ENCODE measurements at regions not wholly inside any gene's neighbourhood (a gene's known extent, or its start where the extent isn't known, plus 50 kb on each side); places are given as distances from the start of the nearest gene placed in this dataset.
"Not testable (repeated sequence)": the region's sequence is repeated elsewhere in the genome, so short reads cannot be mapped to it uniquely, and the experiment has no call there.

DNA sequence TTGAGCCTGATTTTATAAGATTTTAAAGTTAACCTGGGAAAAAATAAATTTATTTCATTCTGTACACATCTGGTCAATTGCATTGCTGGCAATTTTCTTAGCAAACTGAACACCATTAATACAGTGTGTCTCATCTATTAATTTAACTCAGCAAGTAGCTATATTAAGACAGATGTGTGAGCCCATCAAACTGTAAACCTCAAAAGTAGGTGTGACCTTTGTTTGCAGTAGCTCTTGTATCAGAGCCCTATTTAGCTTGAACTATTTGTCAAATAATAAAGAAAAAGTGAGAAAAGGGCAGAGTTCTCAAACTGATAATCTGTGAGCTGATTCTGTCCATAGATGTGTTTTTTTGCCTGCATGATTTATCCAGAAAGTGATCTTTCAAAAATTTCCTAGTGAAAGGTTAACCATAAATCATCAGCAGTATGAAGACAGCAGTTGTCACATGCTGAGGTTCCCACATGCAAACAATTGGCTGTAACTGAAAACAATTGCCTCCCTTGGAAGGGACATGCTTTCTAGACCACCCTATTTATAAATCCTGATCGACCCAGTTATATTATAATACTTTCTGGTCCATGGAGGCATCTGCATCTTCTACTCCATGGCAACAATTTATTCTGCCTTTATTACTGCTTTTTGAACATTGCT lies 646.5 kb downstream of the NSUN3 start:
- no peak for DNase-seq (ENCODE audit: low spot score)

DNA sequence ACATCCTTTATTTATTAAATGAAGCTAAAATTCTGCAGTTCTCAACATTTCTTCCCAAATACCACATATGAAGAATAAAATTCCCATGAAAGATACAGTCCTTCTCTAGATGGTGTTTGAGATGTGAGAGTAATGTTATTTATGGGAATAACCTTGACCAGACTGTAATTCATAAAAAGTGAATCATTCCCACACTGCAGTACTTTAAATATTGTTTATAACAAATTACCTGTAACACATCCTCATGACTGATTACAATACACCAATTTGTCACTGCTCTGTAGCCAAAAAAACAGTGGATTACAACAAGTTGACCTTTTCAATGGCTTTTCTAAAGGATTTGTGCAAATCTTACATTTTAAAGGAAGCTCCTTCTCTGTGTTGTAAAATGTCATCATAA lies 651.3 kb downstream of the NSUN3 start:
- DNase-seq (ENCODE audit: low spot score): no peak

DNA sequence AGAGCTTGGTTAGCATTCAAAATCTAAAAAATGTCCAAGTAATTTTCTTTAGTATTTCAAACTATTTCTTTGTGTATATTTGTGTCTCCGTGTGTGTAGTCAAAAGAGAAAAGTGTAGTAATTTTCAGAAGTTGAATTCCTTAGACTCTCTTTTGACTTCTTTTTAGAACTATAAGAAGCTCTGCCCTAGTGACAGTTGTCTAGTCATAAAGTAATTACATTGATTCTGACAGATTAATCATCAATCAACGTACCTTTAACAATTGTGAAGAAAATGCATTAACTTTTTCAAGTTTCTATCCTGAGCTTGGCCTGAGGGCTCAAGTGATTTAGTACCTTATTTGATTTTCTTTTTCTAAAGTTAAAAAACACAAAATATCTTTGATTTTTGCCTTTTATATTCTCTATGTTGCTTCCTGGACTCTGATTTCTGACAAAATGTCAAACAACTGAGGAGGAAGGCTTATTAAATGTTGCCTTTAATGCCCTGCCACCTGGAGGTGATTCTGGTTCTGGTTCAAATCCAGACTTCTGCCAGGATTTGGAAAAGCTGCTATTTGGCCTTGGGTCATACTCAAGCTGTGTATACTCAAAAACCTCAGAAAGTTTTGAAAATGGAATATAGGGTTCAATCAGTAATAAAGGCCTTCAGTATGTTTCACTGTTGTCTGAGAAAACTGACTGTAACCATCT lies 653.6 kb downstream of the NSUN3 start:
- no peak for DNase-seq (ENCODE audit: low spot score)

DNA sequence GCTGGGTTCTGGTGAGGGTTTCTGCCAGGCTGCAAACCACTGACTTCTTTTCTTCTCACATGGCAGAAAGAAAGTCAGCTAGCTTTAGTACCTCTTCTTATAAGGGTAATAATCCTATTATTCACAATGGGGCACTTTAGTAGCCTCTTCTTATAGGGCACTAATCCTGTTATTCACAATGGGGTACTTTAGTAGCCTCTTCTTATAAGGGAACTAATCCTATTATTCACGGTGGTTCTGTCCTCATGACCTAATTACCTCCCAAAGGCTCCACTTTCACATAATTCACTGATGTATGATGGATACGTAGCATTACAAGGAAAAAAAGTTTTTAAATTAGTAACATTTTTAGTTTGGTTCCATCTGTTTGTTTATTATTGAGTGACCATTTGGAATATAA lies 671.3 kb downstream of the NSUN3 start:
- DNase-seq (ENCODE audit: low spot score): no peak

DNA sequence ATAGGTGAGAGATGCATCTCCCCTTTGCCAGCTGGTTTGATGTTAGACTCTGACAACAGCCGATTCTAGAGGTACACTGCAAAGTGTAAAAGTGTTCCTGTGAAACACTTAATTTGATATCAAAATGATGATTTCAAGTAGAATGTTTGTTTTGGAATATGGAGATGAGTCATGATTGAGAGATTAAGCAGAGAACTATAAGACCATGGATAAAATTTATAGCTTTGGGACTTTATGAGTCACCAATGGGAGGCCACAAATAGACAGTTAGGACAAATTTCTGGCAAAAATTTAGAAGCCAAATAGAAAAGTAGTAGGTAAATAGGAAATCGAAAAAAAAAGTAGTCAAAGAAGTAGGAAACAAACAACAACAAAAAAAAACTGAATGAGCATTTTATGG lies 672.5 kb downstream of the NSUN3 start:
- no peak for DNase-seq (ENCODE audit: low spot score)

DNA sequence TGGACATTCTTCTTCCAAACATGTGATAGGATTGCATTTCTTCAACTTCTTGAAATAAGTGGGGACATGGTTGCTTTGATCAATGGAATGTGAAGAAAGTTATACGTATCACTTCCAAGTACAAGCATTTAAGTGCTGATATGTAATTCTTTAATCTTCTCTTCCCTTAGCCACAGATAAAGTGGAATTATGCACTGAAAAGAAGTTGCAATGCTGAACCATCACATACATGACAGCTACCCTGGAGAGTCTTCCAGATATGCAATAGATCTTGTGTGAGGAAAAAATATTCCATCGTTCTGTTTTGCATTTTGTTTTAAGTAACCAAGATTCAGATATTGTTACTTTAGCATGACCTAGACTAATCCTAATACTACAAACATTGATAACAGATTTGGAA lies 674.3 kb downstream of the NSUN3 start:
- no peak for DNase-seq (ENCODE audit: low spot score)

DNA sequence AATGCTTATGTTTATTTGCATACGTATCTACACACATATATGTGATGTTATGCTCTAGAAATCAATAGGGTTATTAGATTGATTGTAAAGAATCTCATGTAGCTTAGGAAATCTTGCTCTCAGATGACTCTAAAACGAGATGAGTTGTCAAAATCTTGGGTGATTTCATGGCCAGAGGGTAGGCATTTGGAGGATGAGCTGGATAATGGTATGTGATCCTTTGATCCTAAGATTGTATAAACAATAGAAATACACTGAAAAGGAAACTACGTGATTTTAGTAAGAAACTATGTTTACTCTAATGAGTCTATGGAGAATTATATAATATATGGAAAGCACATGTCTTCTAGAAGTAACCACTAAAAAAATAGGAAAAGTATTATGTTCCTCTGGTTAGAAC lies 676.6 kb downstream of the NSUN3 start:
- no peak for DNase-seq (ENCODE audit: low spot score)

DNA sequence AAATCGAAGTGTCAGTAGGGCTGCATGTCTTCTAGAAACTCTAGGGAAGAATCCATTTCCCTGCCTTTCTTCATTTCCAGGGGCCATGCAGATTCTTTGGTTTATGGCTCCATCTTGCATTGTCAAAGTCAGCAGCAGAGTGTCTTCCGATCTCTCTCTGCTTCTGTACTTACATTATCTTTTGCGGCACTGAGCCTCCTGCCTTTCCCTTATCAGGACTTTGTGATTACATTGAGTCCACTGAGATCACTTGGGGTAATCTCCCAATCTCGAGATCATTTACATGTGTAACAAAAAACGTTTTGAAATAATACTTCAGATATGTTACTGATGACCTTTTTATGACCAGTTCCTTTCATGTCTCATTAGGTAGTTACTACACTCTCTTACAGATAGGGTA lies 695.9 kb downstream of the NSUN3 start:
- no peak for DNase-seq (ENCODE audit: low spot score)

DNA sequence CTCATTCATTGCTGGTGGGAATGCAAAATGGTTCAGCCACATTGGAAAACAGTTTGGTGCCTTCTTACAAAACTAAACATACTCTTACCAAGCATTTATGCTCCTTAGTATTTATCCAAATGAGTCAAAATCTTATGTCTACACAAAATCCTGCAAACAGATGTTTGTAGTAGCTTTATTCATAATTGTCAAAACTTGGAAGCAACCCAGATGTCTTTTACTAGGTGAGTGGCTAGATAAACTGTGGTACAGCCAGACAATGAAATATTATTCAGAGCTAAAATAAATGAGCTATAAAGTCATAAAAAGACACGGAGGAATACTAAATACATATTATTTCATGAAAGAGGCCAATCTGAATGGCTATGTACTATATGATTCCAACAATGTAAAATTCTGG lies 709.5 kb downstream of the NSUN3 start:
- DNase-seq (ENCODE audit: low spot score): no peak

DNA sequence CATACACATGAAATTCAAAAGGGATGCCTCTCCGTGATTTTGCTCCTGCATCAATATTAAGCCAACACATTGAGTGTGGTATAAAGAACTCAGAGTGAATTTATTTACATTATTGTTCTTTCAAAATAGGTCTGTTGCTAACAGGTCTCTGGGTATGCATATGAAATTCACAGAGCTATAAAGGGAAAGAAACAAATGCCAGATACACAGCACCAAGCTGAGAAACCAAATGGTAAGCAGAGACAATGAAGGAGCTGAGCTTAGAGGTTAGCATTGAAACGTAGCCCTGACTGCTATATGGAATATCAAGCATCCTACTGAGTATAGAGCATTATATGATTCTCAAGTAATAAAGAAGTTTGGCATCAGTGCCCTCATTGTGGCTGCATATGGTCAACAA lies 712.9 kb downstream of the NSUN3 start:
- no peak for DNase-seq (ENCODE audit: low spot score)

DNA sequence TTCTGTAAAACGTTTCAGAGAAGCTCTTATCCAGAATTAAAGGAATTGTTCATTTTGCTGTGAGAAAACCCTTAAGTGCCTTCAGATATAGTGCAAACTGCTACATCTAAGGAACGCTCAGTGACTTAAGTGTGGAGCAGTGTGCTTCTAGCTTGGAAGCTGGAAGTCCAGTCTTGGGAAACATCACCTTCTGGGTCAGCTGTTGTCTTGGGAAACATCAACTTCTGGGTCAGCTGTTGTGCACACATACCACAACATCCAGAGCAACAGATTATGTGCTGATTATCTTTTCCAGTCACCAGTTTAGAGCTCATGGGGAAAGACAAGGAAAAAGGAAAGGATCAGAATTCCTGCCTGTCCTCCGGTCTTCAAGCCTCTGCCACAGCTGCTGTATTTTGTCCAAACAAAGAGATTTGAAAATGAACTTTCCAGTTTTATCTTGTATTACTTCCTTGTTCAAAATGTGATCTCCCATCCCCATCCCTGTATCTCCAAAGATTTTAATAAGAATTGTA lies 713.6 kb downstream of the NSUN3 start:
- no peak for DNase-seq (ENCODE audit: low spot score)

DNA sequence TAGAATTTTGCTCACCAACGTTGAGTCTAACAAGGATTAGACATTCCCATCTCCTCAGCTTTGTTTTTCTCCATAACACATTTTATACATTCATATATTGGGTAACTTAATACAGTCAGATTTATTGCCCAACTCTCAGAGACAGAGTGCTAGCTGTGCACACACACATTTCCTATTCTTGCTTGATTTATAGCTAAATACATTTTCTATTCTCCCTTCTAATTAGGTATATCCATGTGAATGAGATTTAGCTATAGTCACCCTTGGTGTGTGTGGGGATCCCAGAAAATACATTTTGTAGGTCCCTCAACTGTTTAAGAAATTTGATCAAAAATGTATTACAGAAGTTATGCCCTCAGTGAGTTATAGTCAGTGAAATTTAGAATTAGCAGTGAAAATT lies 715.4 kb downstream of the NSUN3 start:
- DNase-seq (ENCODE audit: low spot score): no peak

DNA sequence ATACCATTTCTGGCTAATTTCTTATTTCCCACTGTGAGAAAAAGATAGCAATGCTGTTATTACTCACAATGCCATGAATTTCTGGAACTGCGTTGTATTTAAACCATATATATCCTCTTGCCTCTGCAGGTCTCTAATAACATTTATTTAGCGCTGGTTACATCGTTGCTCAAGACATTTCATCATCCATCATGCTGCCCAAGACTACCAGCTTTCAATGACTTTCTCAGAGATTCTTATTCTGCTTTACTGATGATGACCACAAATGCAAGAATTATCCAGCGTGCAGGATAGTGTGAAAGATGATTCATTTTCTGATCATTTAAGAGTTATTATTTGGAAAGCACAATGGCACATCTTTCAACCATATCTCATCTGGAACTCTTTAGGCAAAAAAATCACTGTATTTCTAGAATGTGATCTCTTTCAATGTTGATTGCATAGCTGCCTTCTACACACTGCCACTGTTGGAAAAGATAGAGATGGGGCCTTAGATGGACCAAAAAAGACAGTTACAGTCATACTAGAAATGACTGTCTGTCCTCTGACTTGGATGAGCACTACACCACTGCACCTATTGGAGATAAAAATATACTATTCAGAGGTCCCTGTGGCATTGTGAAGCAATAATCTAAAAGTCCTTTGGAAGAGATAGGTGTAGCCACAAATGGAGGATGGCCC lies 716.1 kb downstream of the NSUN3 start:
- DNase-seq (ENCODE audit: low spot score): no peak

DNA sequence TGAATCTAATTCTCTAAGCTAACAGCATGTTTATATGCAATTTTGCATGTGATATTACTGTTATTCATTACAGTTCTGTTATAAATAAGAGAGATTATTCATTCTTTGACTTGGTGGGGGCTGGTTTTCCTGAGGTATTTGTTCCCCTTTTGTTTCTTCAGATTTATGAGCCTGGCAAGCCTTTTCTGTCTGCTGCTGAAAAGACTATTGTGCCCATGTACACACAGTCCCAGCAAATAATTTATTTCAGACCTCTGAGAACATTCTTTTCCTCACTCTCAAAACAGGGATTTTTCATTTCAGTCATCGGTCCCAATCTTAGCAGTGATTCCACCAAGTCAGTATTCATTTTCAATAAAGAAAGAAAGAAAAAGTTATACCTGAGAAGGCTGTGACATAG lies 716.8 kb downstream of the NSUN3 start:
- no peak for DNase-seq (ENCODE audit: low spot score)

DNA sequence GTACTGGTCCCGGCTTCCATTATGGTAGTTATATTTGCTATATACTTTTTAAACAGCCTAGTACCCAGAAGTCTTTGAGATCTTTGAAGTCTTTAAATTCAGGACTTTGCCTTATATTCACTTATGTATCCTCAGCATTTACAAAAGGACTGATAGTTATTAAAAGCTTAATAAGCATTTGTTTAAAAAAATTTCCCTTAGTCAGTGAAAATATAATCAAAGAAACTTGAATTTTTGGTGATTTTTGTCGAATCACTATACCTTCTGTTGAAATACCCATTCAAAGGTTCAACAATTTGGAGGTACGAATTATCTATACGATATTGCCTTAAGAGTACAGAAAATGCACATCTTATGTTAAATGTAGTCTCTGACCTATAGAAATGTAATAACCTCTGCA lies 721.4 kb downstream of the NSUN3 start:
- DNase-seq (ENCODE audit: low spot score): no peak

DNA sequence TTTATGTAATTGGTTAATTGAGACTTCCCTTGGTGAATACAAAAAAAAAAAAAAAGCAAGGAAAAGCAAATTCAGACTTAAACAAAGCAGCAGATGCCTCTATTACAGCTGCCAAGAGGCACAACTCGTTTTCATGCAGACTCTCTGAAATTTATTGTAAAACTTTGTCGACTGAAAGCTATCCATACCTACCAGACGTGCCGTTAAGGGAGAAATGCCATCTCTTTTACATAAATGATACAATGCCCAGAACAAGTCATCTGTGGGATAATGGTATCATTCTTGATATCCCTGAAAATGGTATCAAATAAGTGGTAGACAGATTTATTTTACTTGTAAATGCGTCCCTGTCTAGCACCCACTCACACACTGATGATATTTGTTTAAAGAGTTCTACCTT lies 724.2 kb downstream of the NSUN3 start:
- DNase-seq (ENCODE audit: low spot score): no peak

DNA sequence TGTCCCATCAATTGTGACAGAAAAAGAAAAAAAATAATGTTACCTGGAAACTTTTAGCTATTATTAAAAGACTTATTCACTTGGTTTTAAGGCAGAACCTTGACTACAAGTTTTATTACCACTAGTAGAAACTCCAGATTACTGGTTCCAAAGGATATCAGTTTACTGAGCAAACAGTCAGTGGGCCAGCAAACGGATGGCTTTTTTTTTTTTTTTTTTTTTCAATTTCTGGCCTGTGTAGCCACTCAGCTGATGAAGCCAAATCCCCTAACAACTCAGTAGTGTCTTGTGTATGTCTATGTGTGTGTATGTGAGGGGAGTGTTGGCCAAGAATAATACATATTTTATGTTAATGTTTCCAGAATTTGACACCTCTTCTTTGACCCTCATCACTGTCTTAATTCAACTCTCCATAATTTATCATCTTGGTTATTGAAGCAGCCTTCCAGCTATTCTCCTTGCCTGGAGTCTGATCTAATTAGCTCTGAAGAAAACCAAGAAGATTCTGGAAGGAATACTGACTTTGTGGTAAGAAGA lies 724.9 kb downstream of the NSUN3 start:
- no peak for DNase-seq (ENCODE audit: low spot score)

DNA sequence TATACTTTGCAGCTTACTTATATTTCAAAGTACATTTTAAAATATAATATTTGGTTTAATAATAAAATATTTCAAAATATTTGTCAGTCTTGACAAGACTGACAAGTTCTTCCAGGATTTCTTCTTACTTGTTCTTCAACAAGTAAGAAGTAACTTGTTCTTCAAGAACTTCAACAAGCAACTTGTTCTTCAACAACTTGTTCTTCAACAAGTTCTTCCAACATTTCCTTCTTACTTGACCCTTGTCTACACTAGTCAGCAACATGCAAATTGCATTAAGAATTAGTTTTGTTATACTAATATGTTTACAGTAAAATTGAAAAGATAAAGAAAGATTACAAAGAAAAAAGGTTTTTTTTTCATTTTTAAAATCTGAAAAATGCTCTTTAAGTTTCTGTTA lies 731.7 kb downstream of the NSUN3 start:
- DNase-seq (ENCODE audit: low spot score): no peak

DNA sequence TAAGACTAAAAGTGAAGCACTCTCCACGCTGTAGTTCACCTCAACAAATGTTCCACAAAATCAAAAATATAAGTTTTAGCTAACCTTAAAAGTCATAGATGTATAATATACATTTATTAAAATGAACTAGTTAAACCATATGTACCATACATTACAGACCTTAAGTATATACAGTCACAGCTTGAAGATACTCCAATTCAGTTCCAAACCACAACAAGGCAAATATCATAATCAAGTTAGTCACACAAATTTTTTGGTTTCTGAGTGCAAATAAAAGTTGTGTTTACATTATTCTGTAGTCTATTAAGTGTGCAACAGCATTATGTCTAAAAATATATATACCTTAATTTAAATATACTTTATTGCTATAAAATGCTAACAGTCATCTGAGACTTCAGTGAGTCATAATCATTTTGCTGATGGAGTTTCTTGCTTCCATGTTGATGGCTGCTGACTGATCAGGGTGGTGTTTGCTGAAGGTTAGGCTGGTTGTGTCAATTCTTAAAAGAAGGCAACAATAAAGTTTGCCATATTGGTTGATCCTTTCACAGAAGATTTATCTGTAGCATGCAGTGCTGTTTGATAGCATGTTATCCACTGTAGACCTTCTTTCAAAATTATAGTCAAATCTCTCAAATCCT lies 736.7 kb downstream of the NSUN3 start:
- no peak for DNase-seq (ENCODE audit: low spot score)

DNA sequence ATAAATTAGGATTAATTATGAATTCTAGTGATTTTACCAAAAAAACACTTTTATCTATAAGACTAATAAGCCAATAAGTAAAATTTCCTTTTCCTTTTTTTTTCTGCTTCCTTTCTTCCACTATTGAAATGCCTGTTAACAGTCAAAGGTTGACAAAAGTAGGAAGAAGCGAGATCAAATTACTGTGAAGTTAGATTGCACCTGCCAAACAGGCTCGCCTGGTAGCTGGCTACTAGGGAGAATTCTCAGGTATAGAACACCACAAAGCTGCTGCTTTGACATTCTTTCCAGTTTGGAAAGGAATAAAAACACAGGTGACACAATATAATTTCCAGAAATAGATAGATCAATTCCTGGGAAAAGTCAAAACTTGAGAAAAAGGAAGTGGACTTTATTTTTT lies 749.0 kb downstream of the NSUN3 start:
- no peak for DNase-seq (ENCODE audit: low spot score)

DNA sequence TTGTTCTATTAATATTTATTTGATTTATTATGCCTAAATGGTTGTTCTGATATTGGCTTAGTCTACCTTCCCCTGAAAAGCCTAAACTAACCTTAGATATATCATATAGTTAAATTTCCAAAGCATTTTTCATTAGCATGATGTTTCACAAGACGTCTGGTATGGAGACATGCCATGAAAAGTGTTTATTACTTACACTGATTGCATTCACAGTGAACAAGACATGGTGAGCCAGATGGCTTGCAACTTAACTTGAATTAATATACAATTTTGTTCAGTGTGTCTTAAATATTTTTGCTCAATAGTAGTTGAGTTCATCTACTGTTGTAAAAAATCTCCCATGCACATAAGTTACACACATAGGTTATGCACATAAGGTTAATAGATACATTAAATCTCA lies 758.4 kb downstream of the NSUN3 start:
- no peak for DNase-seq (ENCODE audit: low spot score)

DNA sequence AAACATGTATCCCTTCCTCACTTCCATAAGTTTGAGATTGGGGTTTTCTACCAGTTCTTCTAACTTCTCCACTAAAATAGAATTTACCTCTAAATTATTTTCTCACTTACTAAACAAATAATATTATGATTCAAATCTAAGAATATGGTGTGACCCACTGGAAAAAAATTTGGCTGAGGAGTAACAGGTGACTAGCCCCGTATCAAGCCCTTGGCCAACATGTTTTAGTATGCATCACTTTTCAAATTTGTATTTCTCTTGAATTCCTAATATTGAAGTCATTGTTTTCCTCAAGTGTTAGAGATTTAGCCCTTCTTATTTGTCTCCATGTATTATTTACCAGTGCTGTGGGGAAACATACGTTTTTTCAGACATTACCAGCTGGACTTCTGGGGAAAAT lies 759.4 kb downstream of the NSUN3 start:
- no peak for DNase-seq (ENCODE audit: low spot score)

DNA sequence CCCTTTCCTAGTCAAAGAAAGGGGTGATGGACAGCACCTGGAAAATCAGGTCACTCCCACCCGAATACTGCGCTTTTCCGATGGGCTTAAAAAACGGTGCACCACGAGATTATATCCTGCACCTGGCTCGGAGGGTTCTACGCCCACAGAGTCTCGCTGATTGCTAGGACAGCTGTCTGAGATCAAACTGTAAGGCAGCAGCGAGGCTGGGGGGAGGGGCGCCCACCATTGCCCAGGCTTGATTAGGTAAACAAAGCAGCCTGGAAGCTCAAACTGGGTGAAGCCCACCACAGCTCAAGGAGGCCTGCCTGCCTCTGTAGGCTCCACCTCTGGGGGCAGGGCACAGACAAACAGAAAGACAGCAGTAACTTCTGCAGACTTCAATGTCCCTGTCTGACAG lies 783.4 kb downstream of the NSUN3 start:
- not testable (repeated sequence) for DNase-seq (ENCODE audit: low spot score)

Measured in D341Med (cell line).